Left cardiac atrium (tissue), 4 donors: ENCODE measurements at regions not wholly inside any gene's neighbourhood (a gene's known extent, or its start where the extent isn't known, plus 50 kb on each side); places are given as distances from the start of the nearest gene placed in this dataset.
"Not testable (repeated sequence)": the region's sequence is repeated elsewhere in the genome, so short reads cannot be mapped to it uniquely, and the experiment has no call there.

ENCODE experiments used
- ATAC-seq, 2 donors: fragments of 200-7000 bp; cut with Tn5 transposase; one replicate each; pipeline ENCODE4 v1.9.1; 2020; ENCODE audit warnings: mild to moderate bottlenecking in 2 of 2, moderate library complexity in 2 of 2
- DNase-seq: peaks from one replicate; pipeline ENCODE4 v3.0.0-alpha.2; 2020
- intact Hi-C, 2 donors: fragments of 100-400 bp; cut with DNase I; formaldehyde crosslinking; loops; one replicate each; pipeline versions ENCODE4 v1.14.1 to v1.15.1; 2022 to 2023
- donor health status: DM: no; HTN: yes; CAD: no.
- donor health status: DM: no; HTN: yes; CAD: no; lungs with severe emphysema.
- donor health status: DM: yes; HTN: yes; CAD: no.
- donor health status: Dilated cardiomyopathy.

GRCh38 chr3:107919239-107919638, 171.6 kb downstream of the CD47 start:
- ATAC-seq (no peak), DNase-seq (no peak)
- intact Hi-C loops: no loop called here

DNA sequence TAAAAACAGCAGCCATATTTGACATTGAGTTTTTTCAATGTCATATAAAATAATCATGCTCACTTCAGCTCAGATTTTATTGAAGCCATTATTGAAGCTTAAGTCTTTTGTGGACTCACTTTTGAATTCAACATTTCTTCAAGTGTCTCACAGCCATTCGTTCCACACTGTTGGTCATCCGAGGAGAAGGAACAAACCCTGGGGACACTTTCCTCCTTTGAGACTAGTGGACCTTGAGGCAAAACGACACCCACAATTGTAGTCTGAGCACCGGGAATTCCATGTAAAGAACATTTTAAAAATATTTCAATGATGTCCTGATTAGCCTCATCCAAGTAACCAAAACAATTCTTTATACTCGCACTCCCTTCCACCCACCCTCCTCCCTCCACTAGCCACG, 174.7 kb downstream of the CD47 start:
- DNase-seq: no peak
- no peak for ATAC-seq
- intact Hi-C loops: no loop called here

DNA sequence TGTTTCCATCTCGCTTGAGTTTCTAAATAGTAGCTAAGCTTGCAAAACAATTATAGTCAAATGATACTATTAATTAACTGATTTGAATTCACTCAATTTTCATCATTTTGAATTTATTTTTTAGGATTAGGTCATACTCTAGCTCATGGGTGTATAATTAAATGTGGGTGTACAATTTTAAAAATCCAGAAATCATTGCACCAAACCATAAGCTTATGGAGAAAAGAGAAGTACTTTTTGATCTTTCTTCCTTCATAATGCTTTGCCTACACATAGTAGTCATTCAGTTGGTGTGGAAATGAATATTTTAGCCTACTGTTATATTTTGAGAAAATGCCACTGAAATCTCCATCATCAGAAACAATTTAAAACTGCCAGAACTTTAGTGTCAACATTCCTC, 175.1 kb downstream of the CD47 start:
- intact Hi-C loops: no loop called here
- ATAC-seq (no peak), DNase-seq (no peak)

DNA sequence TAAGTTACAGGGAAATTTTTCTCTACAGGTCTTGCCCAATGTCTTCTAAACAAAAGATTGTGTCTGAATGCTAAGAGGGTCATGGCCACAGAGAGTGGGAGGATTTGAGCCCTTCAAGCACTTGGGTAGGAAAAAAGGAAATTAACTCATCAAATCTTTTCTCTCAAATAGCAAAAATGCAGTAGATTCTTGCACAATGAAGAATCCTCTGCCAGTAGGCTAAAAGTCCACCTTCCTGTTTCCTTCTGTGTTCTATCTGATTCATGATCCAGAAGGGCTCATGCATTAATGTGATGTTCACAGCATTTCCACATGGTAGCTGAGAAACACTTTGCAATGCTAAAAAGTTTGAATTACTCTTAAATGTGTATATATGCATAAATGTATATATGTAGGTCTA, 177.1 kb downstream of the CD47 start:
- intact Hi-C loops: no loop called here
- DNase-seq: no peak

GRCh38 chr3:107911337-107912000, 179.4 kb downstream of the CD47 start:
- ATAC-seq (peak; percentile 39 to 61), DNase-seq (no peak)
- intact Hi-C loops: no loop called here

More for the DNA sequence above, 177.1 kb downstream of the CD47 start:
- ATAC-seq: no peak

DNA sequence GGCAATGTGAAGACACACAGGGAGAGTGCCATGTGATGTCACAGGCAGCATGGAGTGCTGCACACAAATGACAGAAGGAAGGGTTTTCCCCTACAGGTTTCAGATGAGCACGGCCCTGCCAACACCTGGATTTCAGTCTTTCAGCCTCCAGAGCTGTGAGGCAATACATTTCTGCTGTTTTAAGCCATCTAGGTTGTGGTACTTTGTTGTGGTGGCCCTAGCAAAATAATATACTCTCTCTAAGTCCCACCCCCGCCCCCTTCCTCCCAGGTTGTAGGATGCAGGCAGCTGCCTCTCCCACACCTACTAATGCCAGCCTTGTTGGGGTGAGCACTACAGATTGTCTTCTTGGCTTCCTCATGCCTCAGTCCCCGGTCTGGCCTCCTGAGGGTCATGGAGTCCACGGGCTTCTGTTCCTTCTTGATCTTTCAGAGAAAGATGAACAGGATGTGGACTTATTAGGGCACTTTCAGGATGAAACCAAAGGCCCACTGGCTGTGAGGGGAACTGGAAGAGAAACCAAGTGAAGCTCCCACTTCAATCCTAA, 180.0 kb downstream of the CD47 start:
- no peak for ATAC-seq
- intact Hi-C loops: no loop called here
- no peak for DNase-seq

GRCh38 chr3:107909583-107909982, 181.2 kb downstream of the CD47 start:
- intact Hi-C loops, ATAC-seq: not testable (repeated sequence)

DNA sequence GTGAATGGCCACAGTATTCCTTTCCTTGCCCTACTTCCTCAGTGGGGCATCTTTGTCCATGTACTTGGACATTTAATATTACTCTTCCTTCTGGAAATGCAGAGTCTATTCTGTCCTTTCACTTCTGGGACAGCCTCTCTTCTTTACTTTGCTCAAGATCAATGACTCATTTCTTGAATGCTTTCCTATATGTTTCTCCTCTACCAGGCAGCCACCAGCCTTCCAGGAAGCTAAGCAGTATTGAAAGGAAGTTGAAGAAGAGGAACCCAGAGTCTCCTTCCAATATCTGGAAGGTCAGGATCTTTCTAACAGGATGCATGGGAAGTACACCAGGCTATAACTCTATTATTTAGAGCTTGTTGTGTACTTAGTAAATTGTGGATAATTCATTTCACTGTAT, 182.8 kb downstream of the CD47 start:
- intact Hi-C loops: no loop called here
- no peak for ATAC-seq

More at GRCh38 chr3:107909583-107909982, 181.2 kb downstream of the CD47 start:
- not testable (repeated sequence) for DNase-seq

DNA sequence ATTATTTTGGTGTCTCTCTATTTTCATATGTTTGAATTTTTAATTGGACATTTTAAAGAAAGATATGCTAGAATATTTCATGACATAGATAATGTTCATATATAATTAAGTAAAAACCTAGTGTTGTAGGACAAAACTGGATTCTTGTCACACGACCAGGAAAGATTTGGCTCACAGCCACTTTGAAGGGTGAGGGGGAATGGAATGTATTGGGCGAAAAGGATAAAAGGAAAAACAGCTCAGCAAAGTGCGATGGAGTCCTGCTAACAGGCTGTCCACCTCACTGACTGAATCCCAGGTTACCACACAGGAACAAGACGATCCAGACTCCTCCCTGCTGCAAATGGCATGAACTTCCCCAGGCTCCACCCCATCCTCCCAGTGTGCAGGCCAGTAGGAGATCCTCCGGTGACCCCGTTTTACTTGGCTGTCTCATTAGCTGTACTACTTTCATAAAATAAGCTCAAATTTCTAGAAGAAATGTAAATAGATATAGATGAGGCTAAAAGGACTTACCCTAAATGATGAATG, 186.2 kb downstream of the CD47 start:
- intact Hi-C loops: no loop called here
- DNase-seq: peak; percentile 22
- ATAC-seq: peak in 1 of 2 donors; percentile 63

More for the DNA sequence above, 182.8 kb downstream of the CD47 start:
- DNase-seq: no peak

DNA sequence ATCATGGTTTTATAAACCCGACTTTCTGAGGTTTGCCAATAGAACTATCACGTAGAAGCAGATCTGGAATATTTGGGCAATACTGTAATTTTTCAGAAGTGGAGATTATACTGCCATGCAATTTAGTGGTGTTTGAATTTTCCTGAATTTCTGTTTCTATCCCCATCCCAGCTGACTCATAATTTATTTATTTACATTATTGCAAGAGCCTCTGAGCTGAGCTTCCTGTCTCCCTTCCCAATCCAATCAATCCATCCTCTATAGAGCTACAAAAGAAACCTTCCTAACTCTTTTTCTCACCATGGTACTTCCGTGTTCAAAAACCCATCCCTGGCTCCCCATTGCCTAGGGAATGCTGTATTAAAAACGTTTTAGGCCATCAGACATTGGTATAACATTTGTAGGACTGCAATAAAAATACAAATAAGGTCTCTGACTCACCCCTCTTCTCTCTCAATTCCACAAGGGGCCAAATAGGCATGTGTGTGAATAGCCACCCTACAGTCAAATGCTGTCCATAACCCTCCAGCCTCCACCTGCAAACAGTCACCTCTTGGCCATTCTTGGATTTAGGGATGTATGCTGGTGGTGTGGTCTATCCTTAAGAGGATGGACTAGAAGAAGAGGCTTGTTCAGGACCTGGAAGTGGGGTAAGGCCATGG, 190.7 kb downstream of the CD47 start:
- DNase-seq: no peak
- ATAC-seq: no peak
- intact Hi-C loops: no loop called here

- DNase-seq (no peak), ATAC-seq (no peak)
- intact Hi-C loops: no loop called here
Observed at GRCh38 chr3:107897471-107898061, 193.3 kb downstream of the CD47 start.

- ATAC-seq (no peak), DNase-seq (no peak)
- intact Hi-C loops: no loop called here
Observed at GRCh38 chr3:107894998-107895397, 195.8 kb downstream of the CD47 start.

- intact Hi-C loops: no loop called here
- no peak for ATAC-seq
- no peak for DNase-seq
Observed at GRCh38 chr3:107892955-107893624, 197.7 kb downstream of the CD47 start.

GRCh38 chr3:107884719-107885460, 205.9 kb downstream of the CD47 start:
- peak in 1 of 2 donors; percentile 38 for ATAC-seq
- no peak for DNase-seq
- intact Hi-C loops: no loop called here

GRCh38 chr3:107884028-107884427, 206.8 kb downstream of the CD47 start:
- ATAC-seq: no peak
- intact Hi-C loops: no loop called here
- DNase-seq: no peak

GRCh38 chr3:107882881-107883280, 207.9 kb downstream of the CD47 start:
- intact Hi-C loops: no loop called here
- ATAC-seq: no peak
- no peak for DNase-seq

DNA sequence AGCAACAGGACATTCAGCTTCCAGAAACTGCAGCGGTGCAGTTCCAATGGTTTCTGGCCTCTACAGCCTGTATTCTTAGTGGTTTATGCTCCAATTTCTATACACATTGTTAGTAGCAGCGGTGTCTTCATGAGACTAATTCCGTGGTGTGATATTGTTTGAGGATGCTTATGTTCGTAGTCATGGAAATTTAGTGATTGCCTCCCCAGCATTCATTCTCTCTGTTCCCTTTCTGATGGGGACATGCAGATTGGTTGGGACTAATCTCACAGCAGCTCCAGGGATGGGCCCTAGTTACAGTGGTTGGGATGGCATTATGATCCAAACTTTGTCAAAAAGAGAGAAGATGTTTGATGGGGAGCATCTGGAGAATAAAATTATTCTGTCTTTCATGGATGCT, 208.6 kb downstream of the CD47 start:
- intact Hi-C loops: no loop called here
- no peak for ATAC-seq

DNA sequence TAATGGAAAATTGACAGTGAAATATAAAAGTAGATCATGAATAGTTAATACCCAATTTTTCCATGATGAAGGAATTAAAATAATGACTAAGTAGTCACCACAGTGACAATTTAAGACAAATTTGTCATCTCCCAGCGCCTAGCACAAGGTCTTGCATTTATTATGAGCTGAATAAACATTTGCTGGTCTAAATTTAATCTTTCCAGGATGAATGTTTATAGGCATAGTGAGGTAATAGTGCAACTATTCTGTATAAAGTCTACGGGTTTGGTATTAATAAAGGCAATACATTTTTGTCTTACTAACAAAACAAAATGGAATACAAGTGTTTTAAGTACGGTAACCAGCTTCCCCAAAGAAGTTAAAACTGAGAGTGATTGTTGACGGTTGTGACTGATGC, 209.3 kb downstream of the CD47 start:
- intact Hi-C loops: no loop called here
- ATAC-seq (no peak), DNase-seq (no peak)

More for the DNA sequence above, 208.6 kb downstream of the CD47 start:
- DNase-seq: no peak

- intact Hi-C loops: no loop called here
- no peak for DNase-seq
- no peak for ATAC-seq
Observed at GRCh38 chr3:107880702-107881101, 210.1 kb downstream of the CD47 start.
